Pancreas (tissue), 10 donors: ENCODE measurements at regions not wholly inside any gene's neighbourhood (a gene's known extent, or its start where the extent isn't known, plus 50 kb on each side); places are given as distances from the start of the nearest gene placed in this dataset.

Source experiments
- ATAC-seq, 4 donors: fragments of 200-7000 bp; cut with Tn5 transposase; one replicate each; pipeline versions ENCODE4 v1.8.0 to v1.9.1; 2020; ENCODE audit warnings: mild to moderate bottlenecking in 4 of 4, moderate library complexity in 4 of 4
- DNase-seq, 6 donors: peaks; one replicate each; pipeline ENCODE4 v3.0.0-alpha.2; 2020
- FAIRE-seq: peaks from 2 replicates; lab custom pipeline; 2012; peaks lifted over from hg19 to GRCh38; lab: Jason Lieb, UNC
- H3K27ac ChIP-seq, 4 donors: fragments of 200-600 bp; sonication (generic); 1 replicate in 3 of 4; 2 replicates in 1 of 4; pipeline versions ENCODE4 v1.5.0 to v1.8.0; 2020
- H3K27me3 ChIP-seq, 4 donors: fragments of 200-600 bp; one replicate each; pipeline ENCODE4 v1.8.0; 2021
- H3K36me3 ChIP-seq, 3 donors: fragments of 200-600 bp; sonication (generic) in 1 of 3; one replicate each; pipeline versions ENCODE4 v1.5.0 to v1.8.0; 2020 to 2021
- H3K4me1 ChIP-seq, 3 donors: fragments of 200-600 bp; one replicate each; pipeline ENCODE4 v1.8.0; 2021
- H3K4me3 ChIP-seq, 4 donors: fragments of 200-600 bp; sonication (generic) in 2 of 4; one replicate each; pipeline versions ENCODE4 v1.5.0 to v1.8.0; 2020 to 2021
- H3K9me3 ChIP-seq, 4 donors: fragments of 200-600 bp; one replicate each; pipeline ENCODE4 v1.8.0; 2021
- WGBS, 2 donors: extraction: QIAGEN DNeasy Blood & Tissue Kit; methylation state at CpG; one replicate each; pipeline ENCODE4 v1.1.7; 2013; 5-methylcytosine and 5-hydroxymethylcytosine counted together
- intact Hi-C, 3 donors: fragments of 100-400 bp; cut with DNase I; formaldehyde crosslinking; loops; one replicate each; pipeline versions ENCODE4 v1.11.1 to v1.14.2; 2022
- TF ChIP-seq, protein P1 (sequence below), 4 donors: fragments of 200-600 bp; sonication (generic) in 3 of 4; IDR thresholded peaks; one replicate each; pipeline versions ENCODE4 v1.5.0 to v1.8.0; 2021; ENCODE audit warnings: antibody characterized with exemption in 4 of 4
- donor health status: healthy with polysubstance abuse.
- donor health status: DM: no; HTN: no; CAD: no; lungs with moderate emphysema.
- donor health status: DM: no; HTN: no; CAD: no.
- donor health status: control.
- donor health status: control.
- donor health status: Bipolar disorder and iron deficiency.
- donor health status: DM: yes; HTN: yes; CAD: no.
- donor health status: DM: no; HTN: no; CAD: no.
- donor health status: DM: no; HTN: no; CAD: no.
- donor health status: DM: yes; HTN: yes; CAD: no.

DNA sequence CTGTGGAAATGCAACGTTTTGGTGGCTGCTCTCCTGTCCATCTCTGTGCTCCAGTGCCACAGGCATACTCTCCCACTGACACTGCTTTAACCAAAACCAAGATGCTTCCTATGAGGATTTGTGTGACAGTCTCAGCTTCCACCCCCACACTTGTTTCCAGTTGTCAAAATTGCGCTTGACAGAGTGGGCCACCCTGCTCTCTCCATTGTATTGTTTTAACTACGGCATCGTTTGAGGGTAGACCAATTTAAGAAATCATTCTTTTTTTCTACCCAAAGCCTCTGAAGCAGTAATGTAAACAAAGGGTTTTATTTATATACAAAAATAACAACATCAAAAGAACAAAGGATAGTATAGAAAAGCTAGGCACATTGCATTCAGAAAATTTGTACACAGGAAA, 178.0 kb downstream of the INHBA start:
- intact Hi-C loops = no loop called here
- Histone ChIP-seq H3K4me1 (no peaks in the 10 kb centered on the region), H3K27ac (no peak overlapping the region), H3K27me3 (no peaks in the 10 kb centered on the region), H3K4me3 (no peak overlapping the region), H3K9me3 (no peaks in the 10 kb centered on the region), H3K36me3 (no peaks in the 10 kb centered on the region)
- DNase-seq (no peak), ATAC-seq (no peak), FAIRE-seq (no peak)
- TF ChIP-seq, protein P1, sequence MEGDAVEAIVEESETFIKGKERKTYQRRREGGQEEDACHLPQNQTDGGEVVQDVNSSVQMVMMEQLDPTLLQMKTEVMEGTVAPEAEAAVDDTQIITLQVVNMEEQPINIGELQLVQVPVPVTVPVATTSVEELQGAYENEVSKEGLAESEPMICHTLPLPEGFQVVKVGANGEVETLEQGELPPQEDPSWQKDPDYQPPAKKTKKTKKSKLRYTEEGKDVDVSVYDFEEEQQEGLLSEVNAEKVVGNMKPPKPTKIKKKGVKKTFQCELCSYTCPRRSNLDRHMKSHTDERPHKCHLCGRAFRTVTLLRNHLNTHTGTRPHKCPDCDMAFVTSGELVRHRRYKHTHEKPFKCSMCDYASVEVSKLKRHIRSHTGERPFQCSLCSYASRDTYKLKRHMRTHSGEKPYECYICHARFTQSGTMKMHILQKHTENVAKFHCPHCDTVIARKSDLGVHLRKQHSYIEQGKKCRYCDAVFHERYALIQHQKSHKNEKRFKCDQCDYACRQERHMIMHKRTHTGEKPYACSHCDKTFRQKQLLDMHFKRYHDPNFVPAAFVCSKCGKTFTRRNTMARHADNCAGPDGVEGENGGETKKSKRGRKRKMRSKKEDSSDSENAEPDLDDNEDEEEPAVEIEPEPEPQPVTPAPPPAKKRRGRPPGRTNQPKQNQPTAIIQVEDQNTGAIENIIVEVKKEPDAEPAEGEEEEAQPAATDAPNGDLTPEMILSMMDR (IDR thresholded peaks at IDR 0.05) = no peak
- 40 to 42% methylated on average over 4 of the region's 4 CpGs for WGBS, 2 donors

- no peaks in the 10 kb centered on the region for H3K27me3 ChIP-seq
- TF ChIP-seq, protein P1 (IDR thresholded peaks at IDR 0.05) = no peak
- H3K9me3 ChIP-seq = no peaks in the 10 kb centered on the region
- DNase-seq = no peak
- no peaks in the 10 kb centered on the region for H3K4me1 ChIP-seq
- no peaks in the 10 kb centered on the region for H3K36me3 ChIP-seq
- H3K27ac ChIP-seq = no peak overlapping the region
- intact Hi-C loops = no loop called here
- ATAC-seq = no peak
- 65 to 77% methylated on average over 7 of the region's 7 CpGs for WGBS, 2 donors
- H3K4me3 ChIP-seq = no peak overlapping the region
- no peak for FAIRE-seq
These were observed 182.4 kb downstream of the INHBA start for GRCh38 chr7:41520445-41520844.

GRCh38 chr7:41517771-41518170, 185.1 kb downstream of the INHBA start:
- 64 to 80% methylated on average over 2 of the region's 2 CpGs for WGBS, 2 donors
- intact Hi-C loops = no loop called here
- Histone ChIP-seq H3K4me1 (no peaks in the 10 kb centered on the region), H3K4me3 (no peak overlapping the region), H3K27me3 (no peaks in the 10 kb centered on the region), H3K9me3 (no peaks in the 10 kb centered on the region), H3K27ac (no peak overlapping the region), H3K36me3 (no peaks in the 10 kb centered on the region)
- TF ChIP-seq, protein P1 (IDR thresholded peaks at IDR 0.05) = no peak
- DNase-seq = no peak
- ATAC-seq = no peak
- FAIRE-seq = no peak

DNA sequence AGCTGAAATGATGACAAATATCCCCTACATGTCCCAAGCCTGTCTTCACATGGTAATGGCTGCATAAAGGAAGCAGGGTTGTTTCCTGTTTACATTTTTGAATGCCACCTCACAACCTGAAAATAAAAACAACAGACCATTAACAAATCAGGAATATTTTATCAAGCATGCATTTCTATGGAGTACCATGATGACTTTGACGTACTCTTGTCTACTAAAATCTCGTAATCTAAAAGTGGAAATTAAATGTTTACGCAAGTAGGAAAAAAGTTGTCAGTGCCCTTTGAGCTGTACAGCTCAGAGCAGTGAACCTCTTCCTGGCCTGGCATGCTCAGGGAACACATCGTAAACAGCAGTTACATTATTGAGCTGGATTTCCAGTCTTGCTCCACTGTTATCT, 194.1 kb downstream of the INHBA start:
- 36 to 41% methylated on average over 4 of the region's 4 CpGs for WGBS, 2 donors
- DNase-seq (no peak), ATAC-seq (no peak), FAIRE-seq (no peak)
- TF ChIP-seq, protein P1 (IDR thresholded peaks at IDR 0.05) = no peak
- Histone ChIP-seq H3K4me1 (no peaks in the 10 kb centered on the region), H3K27ac (no peak overlapping the region), H3K4me3 (no peak overlapping the region), H3K9me3 (no peaks in the 10 kb centered on the region), H3K27me3 (no peaks in the 10 kb centered on the region), H3K36me3 (no peaks in the 10 kb centered on the region)
- intact Hi-C loops = no loop called here

- H3K36me3 ChIP-seq = no peaks in the 10 kb centered on the region
- FAIRE-seq (no peak), ATAC-seq (no peak), DNase-seq (no peak)
- WGBS, 2 donors = 33 to 36% methylated on average over 4 of the region's 4 CpGs
- TF ChIP-seq, protein P1 (IDR thresholded peaks at IDR 0.05) = no peak
- intact Hi-C loops = no loop called here
- H3K9me3 ChIP-seq = no peaks in the 10 kb centered on the region
- H3K4me1 ChIP-seq = no peaks in the 10 kb centered on the region
- H3K27me3 ChIP-seq = no peaks in the 10 kb centered on the region
- no peak overlapping the region for H3K4me3 ChIP-seq
- no peak overlapping the region for H3K27ac ChIP-seq
These were observed 195.1 kb downstream of the INHBA start for GRCh38 chr7:41507686-41508268.
